Neural cell (in vitro differentiated cells): ENCODE measurements at regions not wholly inside any gene's neighbourhood (a gene's known extent, or its start where the extent isn't known, plus 50 kb on each side); places are given as distances from the start of the nearest gene placed in this dataset.

Source experiments
- H2AFZ ChIP-seq: fragments of 200-600, 300-800 bp; sonication (generic), shearing (Covaris generic); 2 replicates; pipeline ENCODE4 v1.6.0; 2014; ENCODE audit warnings: low read depth, mild to moderate bottlenecking, antibody characterized with exemption, low read length, moderate library complexity
- H3F3A ChIP-seq: fragments of 200-600 bp; shearing (Covaris generic); 2 replicates; pipeline ENCODE4 v1.6.1; 2016; ENCODE audit warnings: mild to moderate bottlenecking, moderate library complexity, mixed read lengths, antibody characterized with exemption, low read length; ENCODE audit not compliant: insufficient read depth, poor library complexity, severe bottlenecking
- H3K27ac ChIP-seq: fragments of 200-600, 300-800 bp; sonication (generic), shearing (Covaris generic); 2 replicates; pipeline ENCODE4 v1.5.1; 2014; ENCODE audit warnings: mild to moderate bottlenecking, low read length, moderate library complexity
- H3K27me3 ChIP-seq: fragments of 300-800, 200-600 bp; sonication (generic), shearing (Covaris generic); 2 replicates; pipeline ENCODE4 v1.6.0; 2014; ENCODE audit warnings: mild to moderate bottlenecking, low read depth, low read length, moderate library complexity; ENCODE audit not compliant: insufficient read depth
- H3K36me3 ChIP-seq: fragments of 300-800, 200-600 bp; sonication (generic), shearing (Covaris generic); 2 replicates; pipeline ENCODE4 v1.5.1; 2014; ENCODE audit warnings: mild to moderate bottlenecking, antibody characterized with exemption, low read length, moderate library complexity; ENCODE audit not compliant: insufficient read depth
- H3K4me2 ChIP-seq: fragments of 300-800, 200-600 bp; sonication (generic), shearing (Covaris generic); 2 replicates; pipeline ENCODE4 v1.6.0; 2014; ENCODE audit warnings: mild to moderate bottlenecking, low read length
- H3K4me3 ChIP-seq: fragments of 300-800, 200-600 bp; sonication (generic), shearing (Covaris generic); 2 replicates; pipeline ENCODE4 v1.5.1; 2014; ENCODE audit warnings: mild to moderate bottlenecking, low read length, moderate library complexity
- H3K79me2 ChIP-seq: fragments of 200-600 bp; shearing (Covaris generic); replicated peaks from 2 replicates; pipeline ENCODE4 v1.6.0; 2014; ENCODE audit warnings: mild to moderate bottlenecking, low read length, moderate library complexity; ENCODE audit not compliant: insufficient read depth
- H3K9ac ChIP-seq: fragments of 300-800, 200-600 bp; sonication (generic), shearing (Covaris generic); 2 replicates; pipeline ENCODE4 v1.6.1; 2016; ENCODE audit warnings: mild to moderate bottlenecking, low read length, mixed read lengths
- H3K9me2 ChIP-seq: fragments of 200-600 bp; shearing (Covaris generic); 2 replicates; pipeline ENCODE4 v1.6.1; 2016; ENCODE audit warnings: mild to moderate bottlenecking, low read length, mixed read lengths; ENCODE audit not compliant: insufficient read depth
- H3K9me3 ChIP-seq: fragments of 200-600, 300-800 bp; sonication (generic), shearing (Covaris generic); 2 replicates; pipeline ENCODE4 v1.6.1; 2016; ENCODE audit warnings: mild to moderate bottlenecking, mixed run types, low read length, moderate library complexity, mixed read lengths
- H4K20me1 ChIP-seq: fragments of 200-600 bp; shearing (Covaris generic); 2 replicates; pipeline ENCODE4 v1.6.1; 2016; ENCODE audit warnings: mild to moderate bottlenecking, mixed run types; ENCODE audit not compliant: insufficient read depth
- EP300 ChIP-seq: fragments of 450-650 bp; conservative IDR thresholded peaks from 2 replicates; pipeline ENCODE4 v1.6.1; 2014; ENCODE audit warnings: antibody characterized with exemption, mild to moderate bottlenecking, moderate library complexity; ENCODE audit not compliant: poor library complexity, severe bottlenecking
- EZH2 ChIP-seq: fragments of 200-600, 300-800 bp; shearing (Covaris generic), sonication (generic); IDR thresholded peaks from 2 replicates; pipeline ENCODE4 v1.6.1; 2014; ENCODE audit warnings: antibody characterized with exemption, low read length, borderline replicate concordance, mild to moderate bottlenecking; ENCODE audit not compliant: insufficient read depth, poor library complexity, severe bottlenecking
- MXI1 ChIP-seq: fragments of 450-650 bp; conservative IDR thresholded peaks from 2 replicates; pipeline ENCODE4 v1.6.1; 2014; ENCODE audit warnings: antibody characterized with exemption, mild to moderate bottlenecking; ENCODE audit not compliant: poor library complexity, severe bottlenecking
- POLR2AphosphoS5 ChIP-seq: IDR thresholded peaks from 2 replicates; pipeline ENCODE4 v1.6.1; 2012
- RAD21 ChIP-seq: fragments of 450-650 bp; conservative IDR thresholded peaks from 2 replicates; pipeline ENCODE4 v1.6.1; 2014; ENCODE audit warnings: antibody characterized with exemption, mild to moderate bottlenecking, moderate library complexity
- SMC3 ChIP-seq: fragments of 450-650 bp; conservative IDR thresholded peaks from 2 replicates; pipeline ENCODE4 v1.6.1; 2014; ENCODE audit warnings: antibody characterized with exemption, mild to moderate bottlenecking, moderate library complexity; ENCODE audit not compliant: poor library complexity
- TAF1 ChIP-seq: IDR thresholded peaks from 2 replicates; pipeline ENCODE4 v1.6.1; 2012; ENCODE audit warnings: low read depth
- TF ChIP-seq, protein P1 (sequence below): fragments of 450-650 bp; IDR thresholded peaks from 2 replicates; pipeline ENCODE4 v1.5.1; 2014; ENCODE audit warnings: antibody characterized with exemption, mild to moderate bottlenecking, moderate library complexity; ENCODE audit not compliant: poor library complexity, severe bottlenecking
- TF ChIP-seq, protein P2 (sequence below): IDR thresholded peaks from 2 replicates; pipeline ENCODE4 v1.6.1; 2012; ENCODE audit warnings: borderline replicate concordance

DNA sequence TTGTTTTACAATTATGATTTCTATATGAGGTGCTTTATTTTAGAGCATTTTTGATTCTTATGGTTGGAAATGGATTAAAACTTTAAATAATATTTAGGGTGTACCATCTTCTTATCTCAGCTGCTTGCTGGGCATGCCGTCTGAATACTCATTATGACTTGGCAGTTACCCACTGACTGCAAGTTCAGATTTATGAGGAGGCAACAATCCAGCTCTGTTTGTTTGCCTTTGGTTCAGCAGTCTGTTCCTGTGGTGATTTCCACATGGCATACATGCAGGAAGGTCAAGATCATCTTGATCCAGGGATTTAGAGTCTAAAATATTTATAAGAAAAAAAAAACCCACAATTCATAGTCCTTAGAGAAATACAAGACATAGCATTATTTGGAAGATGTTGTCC is 1254.5 kb upstream of the NUDT12 start:
- Histone ChIP-seq H4K20me1 (no peaks in the 10 kb centered on the region), H3K79me2 (no peaks in the 10 kb centered on the region), H3K9ac (no peak overlapping the region), H3K9me3 (no peaks in the 10 kb centered on the region), H2AFZ (no peak overlapping the region), H3K9me2 (no peaks in the 10 kb centered on the region), H3F3A (no peaks in the 10 kb centered on the region), H3K27ac (no peak overlapping the region), H3K4me2 (no peak overlapping the region), H3K27me3 (no peaks in the 10 kb centered on the region), H3K36me3 (no peaks in the 10 kb centered on the region), H3K4me3 (no peak overlapping the region)
- no peak for TF ChIP-seq EP300
- no peak for TF ChIP-seq RAD21
- TF ChIP-seq EZH2: no peak
- TF ChIP-seq SMC3: no peak
- TF ChIP-seq, protein P1, sequence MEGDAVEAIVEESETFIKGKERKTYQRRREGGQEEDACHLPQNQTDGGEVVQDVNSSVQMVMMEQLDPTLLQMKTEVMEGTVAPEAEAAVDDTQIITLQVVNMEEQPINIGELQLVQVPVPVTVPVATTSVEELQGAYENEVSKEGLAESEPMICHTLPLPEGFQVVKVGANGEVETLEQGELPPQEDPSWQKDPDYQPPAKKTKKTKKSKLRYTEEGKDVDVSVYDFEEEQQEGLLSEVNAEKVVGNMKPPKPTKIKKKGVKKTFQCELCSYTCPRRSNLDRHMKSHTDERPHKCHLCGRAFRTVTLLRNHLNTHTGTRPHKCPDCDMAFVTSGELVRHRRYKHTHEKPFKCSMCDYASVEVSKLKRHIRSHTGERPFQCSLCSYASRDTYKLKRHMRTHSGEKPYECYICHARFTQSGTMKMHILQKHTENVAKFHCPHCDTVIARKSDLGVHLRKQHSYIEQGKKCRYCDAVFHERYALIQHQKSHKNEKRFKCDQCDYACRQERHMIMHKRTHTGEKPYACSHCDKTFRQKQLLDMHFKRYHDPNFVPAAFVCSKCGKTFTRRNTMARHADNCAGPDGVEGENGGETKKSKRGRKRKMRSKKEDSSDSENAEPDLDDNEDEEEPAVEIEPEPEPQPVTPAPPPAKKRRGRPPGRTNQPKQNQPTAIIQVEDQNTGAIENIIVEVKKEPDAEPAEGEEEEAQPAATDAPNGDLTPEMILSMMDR: no peak
- no peak for TF ChIP-seq POLR2AphosphoS5
- TF ChIP-seq TAF1: no peak
- TF ChIP-seq, protein P2, sequence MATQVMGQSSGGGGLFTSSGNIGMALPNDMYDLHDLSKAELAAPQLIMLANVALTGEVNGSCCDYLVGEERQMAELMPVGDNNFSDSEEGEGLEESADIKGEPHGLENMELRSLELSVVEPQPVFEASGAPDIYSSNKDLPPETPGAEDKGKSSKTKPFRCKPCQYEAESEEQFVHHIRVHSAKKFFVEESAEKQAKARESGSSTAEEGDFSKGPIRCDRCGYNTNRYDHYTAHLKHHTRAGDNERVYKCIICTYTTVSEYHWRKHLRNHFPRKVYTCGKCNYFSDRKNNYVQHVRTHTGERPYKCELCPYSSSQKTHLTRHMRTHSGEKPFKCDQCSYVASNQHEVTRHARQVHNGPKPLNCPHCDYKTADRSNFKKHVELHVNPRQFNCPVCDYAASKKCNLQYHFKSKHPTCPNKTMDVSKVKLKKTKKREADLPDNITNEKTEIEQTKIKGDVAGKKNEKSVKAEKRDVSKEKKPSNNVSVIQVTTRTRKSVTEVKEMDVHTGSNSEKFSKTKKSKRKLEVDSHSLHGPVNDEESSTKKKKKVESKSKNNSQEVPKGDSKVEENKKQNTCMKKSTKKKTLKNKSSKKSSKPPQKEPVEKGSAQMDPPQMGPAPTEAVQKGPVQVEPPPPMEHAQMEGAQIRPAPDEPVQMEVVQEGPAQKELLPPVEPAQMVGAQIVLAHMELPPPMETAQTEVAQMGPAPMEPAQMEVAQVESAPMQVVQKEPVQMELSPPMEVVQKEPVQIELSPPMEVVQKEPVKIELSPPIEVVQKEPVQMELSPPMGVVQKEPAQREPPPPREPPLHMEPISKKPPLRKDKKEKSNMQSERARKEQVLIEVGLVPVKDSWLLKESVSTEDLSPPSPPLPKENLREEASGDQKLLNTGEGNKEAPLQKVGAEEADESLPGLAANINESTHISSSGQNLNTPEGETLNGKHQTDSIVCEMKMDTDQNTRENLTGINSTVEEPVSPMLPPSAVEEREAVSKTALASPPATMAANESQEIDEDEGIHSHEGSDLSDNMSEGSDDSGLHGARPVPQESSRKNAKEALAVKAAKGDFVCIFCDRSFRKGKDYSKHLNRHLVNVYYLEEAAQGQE: no peak
- TF ChIP-seq MXI1: no peak

DNA sequence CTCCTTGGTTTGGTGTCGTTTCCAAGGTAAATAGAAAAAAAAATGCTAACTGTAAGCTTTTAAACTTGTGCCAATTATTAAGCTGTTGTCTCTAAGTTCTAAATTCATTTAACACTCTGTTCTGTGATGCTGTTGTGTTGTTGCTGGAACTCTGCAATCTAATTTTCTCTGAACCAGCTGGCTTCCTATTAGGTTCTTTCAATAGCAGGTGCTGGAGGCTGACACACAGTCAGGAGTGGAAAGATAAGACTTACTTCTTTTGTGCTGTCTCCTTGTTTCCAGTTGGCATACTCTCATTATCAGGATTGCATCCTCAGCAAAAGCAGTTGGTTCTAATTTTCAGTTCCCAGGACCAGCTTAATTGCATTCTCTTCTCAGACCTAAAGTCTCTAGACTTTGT is 1252.6 kb upstream of the NUDT12 start:
- no peak overlapping the region for H3K4me3 ChIP-seq
- H4K20me1 ChIP-seq: no peaks in the 10 kb centered on the region
- no peaks in the 10 kb centered on the region for H3K9me3 ChIP-seq
- no peak overlapping the region for H3K4me2 ChIP-seq
- no peak overlapping the region for H3K27ac ChIP-seq
- no peaks in the 10 kb centered on the region for H3K36me3 ChIP-seq
- H3K9me2 ChIP-seq: no peaks in the 10 kb centered on the region
- no peaks in the 10 kb centered on the region for H3F3A ChIP-seq
- no peak for TF ChIP-seq EP300
- no peaks in the 10 kb centered on the region for H3K27me3 ChIP-seq
- no peak overlapping the region for H3K9ac ChIP-seq
- H3K79me2 ChIP-seq: no peaks in the 10 kb centered on the region
- H2AFZ ChIP-seq: no peak overlapping the region

DNA sequence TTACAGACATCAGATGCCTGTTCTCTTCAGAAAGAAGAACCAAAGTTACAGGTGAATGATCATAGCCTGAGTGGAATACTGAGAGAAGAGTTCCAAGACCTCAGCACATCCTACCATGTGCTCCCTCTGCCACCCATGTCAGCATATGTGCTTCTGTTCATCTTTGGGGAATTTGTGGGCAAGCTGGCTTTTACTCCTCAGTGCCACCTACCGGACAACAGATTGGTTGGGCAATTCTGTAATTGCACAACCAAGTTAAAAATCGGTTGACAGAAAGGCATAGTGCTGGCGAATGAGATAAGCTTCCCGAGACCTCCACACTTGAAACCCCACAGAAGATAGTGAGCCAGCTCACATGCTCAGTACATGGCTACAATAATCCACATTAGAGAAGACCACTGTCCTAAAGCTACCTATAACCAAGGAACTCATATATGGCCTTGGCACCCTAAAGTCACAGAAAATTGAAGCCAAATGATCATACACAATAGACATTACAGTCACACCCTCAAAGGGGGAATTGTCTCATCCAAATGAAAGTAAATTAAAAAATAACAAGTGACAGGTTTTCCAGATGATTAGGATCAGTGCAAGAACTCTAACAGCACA is 1238.0 kb upstream of the NUDT12 start:
- H3K4me3 ChIP-seq: no peak overlapping the region
- H3F3A ChIP-seq: no peaks in the 10 kb centered on the region
- no peaks in the 10 kb centered on the region for H3K36me3 ChIP-seq
- TF ChIP-seq SMC3 (no peak), EZH2 (no peak), MXI1 (no peak), RAD21 (no peak), POLR2AphosphoS5 (no peak), TAF1 (no peak), EP300 (no peak)
- TF ChIP-seq, protein P2: no peak
- TF ChIP-seq, protein P1: no peak
- no peaks in the 10 kb centered on the region for H3K79me2 ChIP-seq
- no peak overlapping the region for H2AFZ ChIP-seq
- H3K27me3 ChIP-seq: no peaks in the 10 kb centered on the region
- no peaks in the 10 kb centered on the region for H4K20me1 ChIP-seq
- no peak overlapping the region for H3K27ac ChIP-seq
- H3K9me3 ChIP-seq: no peaks in the 10 kb centered on the region
- no peak overlapping the region for H3K4me2 ChIP-seq
- no peak overlapping the region for H3K9ac ChIP-seq
- H3K9me2 ChIP-seq: no peaks in the 10 kb centered on the region
